Esophagus muscularis mucosa (tissue), 4 donors: ENCODE measurements at regions not wholly inside any gene's neighbourhood (a gene's known extent, or its start where the extent isn't known, plus 50 kb on each side); places are given as distances from the start of the nearest gene placed in this dataset.

Experiments used
- CTCF ChIP-seq, 3 experiments: fragments of 200-600 bp in 2 of 3; fragments of 450-650 bp in 1 of 3; sonication (generic) in 2 of 3; IDR thresholded peaks; one replicate each; pipeline ENCODE4 v1.5.1; 2017 to 2019; ENCODE audit warnings: antibody characterized with exemption in 3 of 3, mild to moderate bottlenecking in 2 of 3, moderate library complexity in 1 of 3
- EP300 ChIP-seq: sonication (generic); formaldehyde crosslinking; IDR thresholded peaks from one replicate; pipeline ENCODE4 v1.6.1; 2017; ENCODE audit warnings: antibody characterized with exemption
- POLR2A ChIP-seq: fragments of 450-650 bp; IDR thresholded peaks from one replicate; pipeline ENCODE4 v1.6.1; 2017; ENCODE audit warnings: antibody characterized with exemption, moderate library complexity, mild to moderate bottlenecking, low read depth

DNA sequence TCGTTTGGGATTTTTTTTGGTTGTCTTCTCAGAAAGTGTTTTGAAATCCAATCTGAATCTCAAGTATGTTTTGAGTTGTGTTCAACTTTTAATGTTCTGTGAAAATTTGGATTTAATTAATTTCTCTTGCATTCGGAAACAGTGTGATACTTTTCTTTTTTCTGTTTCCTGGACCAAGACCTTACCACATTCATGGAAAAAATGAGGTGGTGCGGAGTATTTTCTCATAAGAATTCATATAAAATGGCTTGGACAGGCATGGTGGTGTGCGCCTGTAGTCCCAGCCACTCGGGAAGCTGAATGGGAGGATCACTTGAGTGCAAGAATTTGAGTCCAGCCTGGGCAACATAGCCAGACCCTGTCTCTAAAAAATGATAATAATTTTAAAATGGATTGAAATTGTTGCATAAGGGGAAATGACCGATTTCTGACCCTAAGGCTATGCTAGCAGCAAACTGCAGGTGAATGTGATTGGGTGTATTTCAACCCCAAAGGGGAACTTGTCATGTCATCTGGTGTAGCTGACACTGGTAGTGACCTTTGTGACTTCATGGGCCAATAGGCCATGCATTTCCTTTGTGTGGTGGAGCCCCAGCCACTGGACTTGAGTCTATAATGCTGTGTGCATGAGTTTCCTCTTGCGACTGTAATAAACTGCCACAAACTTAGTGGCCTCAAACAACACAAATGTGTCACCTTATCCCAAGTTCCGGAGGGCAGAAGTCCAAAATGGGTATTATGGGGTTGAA, 123.5 kb upstream of the RFLNA start:
- no peak for TF ChIP-seq EP300
- no peak for TF ChIP-seq POLR2A
- TF ChIP-seq CTCF (IDR thresholded peaks at IDR 0.05) = no peak
